Panc1 (cell line): ENCODE measurements at regions not wholly inside any gene's neighbourhood (a gene's known extent, or its start where the extent isn't known, plus 50 kb on each side); places are given as distances from the start of the nearest gene placed in this dataset.

ENCODE experiments used
- ATAC-seq: fragments of 200-7000 bp; cut with Tn5 transposase; 2 replicates; pipeline ENCODE4 v1.9.1; 2020; ENCODE audit warnings: mild to moderate bottlenecking, moderate library complexity
- BruUV-seq: library from RNA; stranded (reverse); fragments of 400-500 nt; replicated peaks from 2 replicates; lab custom pipeline; 2021; lab: Mats Ljungman, UMichigan
- CTCF ChIA-PET: fragments of 300-600 bp; sonication (Branson Sonifier 250); formaldehyde crosslinking; loops from one replicate; lab custom pipeline; 2022; ENCODE audit warnings: antibody characterized with exemption; lab: Charles Lee
- POLR2A ChIA-PET: fragments of 300-600 bp; sonication (Branson Sonifier 250); formaldehyde crosslinking; loops from one replicate; lab custom pipeline; 2022; ENCODE audit warnings: antibody characterized with exemption; lab: Charles Lee
- DNase-seq: peaks from one replicate; pipeline ENCODE4 v3.0.0-alpha.2; 2010; ENCODE audit warnings: low read depth, low spot score
- H3K27ac ChIP-seq: 2 replicates; pipeline ENCODE4 v1.5.1; 2011; ENCODE audit warnings: mild to moderate bottlenecking, low read length, inconsistent platforms
- H3K27me3 ChIP-seq: fragments of 200-500 bp; sonication (Bioruptor generic); 2 replicates; pipeline ENCODE4 v1.6.0; 2014; ENCODE audit warnings: low read length, inconsistent platforms; ENCODE audit not compliant: control insufficient read depth, insufficient read depth
- H3K36me3 ChIP-seq: fragments of 200-500 bp; sonication (Bioruptor generic); 2 replicates; pipeline ENCODE4 v1.5.1; 2014; ENCODE audit warnings: inconsistent platforms, mild to moderate bottlenecking, low read length, moderate library complexity; ENCODE audit not compliant: control insufficient read depth, insufficient read depth
- H3K4me1 ChIP-seq: 2 replicates; pipeline ENCODE4 v1.5.1; 2011; ENCODE audit warnings: inconsistent platforms, mild to moderate bottlenecking, low read length, moderate library complexity; ENCODE audit not compliant: control insufficient read depth, insufficient read depth
- H3K4me3 ChIP-seq, 2 experiments: 2 replicates each; pipeline ENCODE4 v1.5.1; 2011 to 2012; ENCODE audit warnings: low read depth in 2 of 2, low read length in 2 of 2, mild to moderate bottlenecking in 2 of 2, inconsistent platforms in 1 of 2, moderate library complexity in 1 of 2
- H3K9me3 ChIP-seq: fragments of 200-500 bp; sonication (Bioruptor generic); 2 replicates; pipeline ENCODE4 v1.5.1; 2014; ENCODE audit warnings: low read depth, mild to moderate bottlenecking, inconsistent platforms, low read length, moderate library complexity; ENCODE audit not compliant: control insufficient read depth, insufficient read depth
- POLR2AphosphoS5 ChIP-seq: IDR thresholded peaks from 2 replicates; pipeline ENCODE4 v1.6.1; 2012; ENCODE audit warnings: mild to moderate bottlenecking, low read depth, low read length, moderate library complexity
- SIN3A ChIP-seq: IDR thresholded peaks from 2 replicates; pipeline ENCODE4 v1.6.1; 2012; ENCODE audit warnings: low read depth, mild to moderate bottlenecking, low read length, moderate library complexity, borderline replicate concordance; ENCODE audit not compliant: insufficient read depth
- TCF7L2 ChIP-seq: IDR thresholded peaks from 2 replicates; pipeline ENCODE4 v1.6.1; 2011; ENCODE audit warnings: mild to moderate bottlenecking, low read depth, low read length, inconsistent platforms
- in situ Hi-C: cut with HindIII; loops from 2 replicates; pipeline ENCODE4 v1.10.0; 2016; ENCODE audit warnings: low sequenced_read_pairs, low pct_unique_long_range_greater_than_20kb
- intact Hi-C: fragments of 100-400 bp; cut with micrococcal nuclease; formaldehyde crosslinking; loops from one replicate; pipeline ENCODE4 v1.10.0; 2022; ENCODE audit not compliant: unreplicated experiment
- TF ChIP-seq, protein P1 (sequence below), 2 experiments: IDR thresholded peaks; 2 replicates each; pipeline ENCODE4 v1.6.1; 2011 to 2012; ENCODE audit warnings: low read depth in 2 of 2, control low read depth in 1 of 2, low read length in 1 of 2, mild to moderate bottlenecking in 1 of 2, moderate library complexity in 1 of 2; ENCODE audit not compliant: insufficient read depth in 1 of 2
- TF ChIP-seq, protein P2 (sequence below): fragments of 450-650 bp; IDR thresholded peaks from 2 replicates; pipeline ENCODE4 v1.5.1; 2017; ENCODE audit warnings: mild to moderate bottlenecking

DNA sequence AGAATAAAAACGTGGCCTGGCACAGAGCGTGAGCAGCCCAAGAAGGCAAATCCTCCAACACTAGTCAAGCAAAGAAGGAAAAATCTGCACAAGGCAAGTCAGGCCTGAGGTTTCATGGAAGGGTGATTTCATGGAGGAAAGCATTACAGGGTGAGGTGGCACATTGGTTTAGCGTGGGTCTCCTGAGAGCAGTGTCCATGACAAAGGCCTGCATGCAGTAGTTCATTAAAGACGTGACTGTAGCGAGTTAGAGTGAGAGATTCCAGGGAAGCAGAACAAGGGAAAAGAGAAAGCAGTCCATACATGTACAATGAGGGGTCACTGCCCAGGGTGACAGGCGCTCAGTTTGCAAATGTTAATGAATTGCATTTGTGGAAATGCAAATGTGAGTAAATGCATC is 285.0 kb upstream of the ERCC4 start:
- ChIA-PET POLR2A (no interaction called here), CTCF (no interaction called here)
- intact Hi-C loops (no loop called here), in situ Hi-C loops (no loop called here)
- Histone ChIP-seq H3K27ac (no peak overlapping the region), H3K9me3 (no peaks in the 10 kb centered on the region), H3K4me1 (no peaks in the 10 kb centered on the region), H3K27me3 (no peaks in the 10 kb centered on the region), H3K4me3 (no peak overlapping the region), H3K36me3 (no peaks in the 10 kb centered on the region)
- BruUV-seq = no TSS peak
- TF ChIP-seq, protein P1, sequence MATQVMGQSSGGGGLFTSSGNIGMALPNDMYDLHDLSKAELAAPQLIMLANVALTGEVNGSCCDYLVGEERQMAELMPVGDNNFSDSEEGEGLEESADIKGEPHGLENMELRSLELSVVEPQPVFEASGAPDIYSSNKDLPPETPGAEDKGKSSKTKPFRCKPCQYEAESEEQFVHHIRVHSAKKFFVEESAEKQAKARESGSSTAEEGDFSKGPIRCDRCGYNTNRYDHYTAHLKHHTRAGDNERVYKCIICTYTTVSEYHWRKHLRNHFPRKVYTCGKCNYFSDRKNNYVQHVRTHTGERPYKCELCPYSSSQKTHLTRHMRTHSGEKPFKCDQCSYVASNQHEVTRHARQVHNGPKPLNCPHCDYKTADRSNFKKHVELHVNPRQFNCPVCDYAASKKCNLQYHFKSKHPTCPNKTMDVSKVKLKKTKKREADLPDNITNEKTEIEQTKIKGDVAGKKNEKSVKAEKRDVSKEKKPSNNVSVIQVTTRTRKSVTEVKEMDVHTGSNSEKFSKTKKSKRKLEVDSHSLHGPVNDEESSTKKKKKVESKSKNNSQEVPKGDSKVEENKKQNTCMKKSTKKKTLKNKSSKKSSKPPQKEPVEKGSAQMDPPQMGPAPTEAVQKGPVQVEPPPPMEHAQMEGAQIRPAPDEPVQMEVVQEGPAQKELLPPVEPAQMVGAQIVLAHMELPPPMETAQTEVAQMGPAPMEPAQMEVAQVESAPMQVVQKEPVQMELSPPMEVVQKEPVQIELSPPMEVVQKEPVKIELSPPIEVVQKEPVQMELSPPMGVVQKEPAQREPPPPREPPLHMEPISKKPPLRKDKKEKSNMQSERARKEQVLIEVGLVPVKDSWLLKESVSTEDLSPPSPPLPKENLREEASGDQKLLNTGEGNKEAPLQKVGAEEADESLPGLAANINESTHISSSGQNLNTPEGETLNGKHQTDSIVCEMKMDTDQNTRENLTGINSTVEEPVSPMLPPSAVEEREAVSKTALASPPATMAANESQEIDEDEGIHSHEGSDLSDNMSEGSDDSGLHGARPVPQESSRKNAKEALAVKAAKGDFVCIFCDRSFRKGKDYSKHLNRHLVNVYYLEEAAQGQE (IDR thresholded peaks at IDR 0.05; ENCODE audit: insufficient read depth in 1 of 2, low read depth in 2 of 2, low read length in 1 of 2) = no peak
- ATAC-seq = no peak
- no peak for DNase-seq

- no peak for ATAC-seq
- Histone ChIP-seq H3K4me3 (no peak overlapping the region), H3K9me3 (no peaks in the 10 kb centered on the region), H3K36me3 (no peaks in the 10 kb centered on the region), H3K27me3 (no peaks in the 10 kb centered on the region), H3K4me1 (no peaks in the 10 kb centered on the region), H3K27ac (no peak overlapping the region)
- CTCF ChIA-PET = no interaction called here
- TF ChIP-seq SIN3A (no peak), POLR2AphosphoS5 (no peak), TCF7L2 (no peak)
- TF ChIP-seq, protein P2, sequence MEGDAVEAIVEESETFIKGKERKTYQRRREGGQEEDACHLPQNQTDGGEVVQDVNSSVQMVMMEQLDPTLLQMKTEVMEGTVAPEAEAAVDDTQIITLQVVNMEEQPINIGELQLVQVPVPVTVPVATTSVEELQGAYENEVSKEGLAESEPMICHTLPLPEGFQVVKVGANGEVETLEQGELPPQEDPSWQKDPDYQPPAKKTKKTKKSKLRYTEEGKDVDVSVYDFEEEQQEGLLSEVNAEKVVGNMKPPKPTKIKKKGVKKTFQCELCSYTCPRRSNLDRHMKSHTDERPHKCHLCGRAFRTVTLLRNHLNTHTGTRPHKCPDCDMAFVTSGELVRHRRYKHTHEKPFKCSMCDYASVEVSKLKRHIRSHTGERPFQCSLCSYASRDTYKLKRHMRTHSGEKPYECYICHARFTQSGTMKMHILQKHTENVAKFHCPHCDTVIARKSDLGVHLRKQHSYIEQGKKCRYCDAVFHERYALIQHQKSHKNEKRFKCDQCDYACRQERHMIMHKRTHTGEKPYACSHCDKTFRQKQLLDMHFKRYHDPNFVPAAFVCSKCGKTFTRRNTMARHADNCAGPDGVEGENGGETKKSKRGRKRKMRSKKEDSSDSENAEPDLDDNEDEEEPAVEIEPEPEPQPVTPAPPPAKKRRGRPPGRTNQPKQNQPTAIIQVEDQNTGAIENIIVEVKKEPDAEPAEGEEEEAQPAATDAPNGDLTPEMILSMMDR = no peak
- TF ChIP-seq, protein P1 (IDR thresholded peaks at IDR 0.05; ENCODE audit: insufficient read depth in 1 of 2, low read depth in 2 of 2, low read length in 1 of 2) = no peak
- in situ Hi-C loops (no loop called here), intact Hi-C loops (no loop called here)
- POLR2A ChIA-PET = no interaction called here
- DNase-seq = no peak
- no TSS peak for BruUV-seq
Observed at GRCh38 chr16:13638218-13638617, 281.7 kb upstream of the ERCC4 start.
